HFFc6 (cell line): ENCODE measurements at regions not wholly inside any gene's neighbourhood (a gene's known extent, or its start where the extent isn't known, plus 50 kb on each side); places are given as distances from the start of the nearest gene placed in this dataset.

Source experiments
- DNase-seq: peaks from one replicate; pipeline ENCODE4 v3.0.0-alpha.2; 2018
- H3K27ac Mint-ChIP-seq: 2 replicates; pipeline ENCODE4 v1.8.0; 2020; ENCODE audit warnings: mild to moderate bottlenecking, mixed read lengths
- H3K27me3 Mint-ChIP-seq: 2 replicates; pipeline ENCODE4 v1.8.0; 2021; ENCODE audit warnings: mild to moderate bottlenecking, moderate library complexity, mixed read lengths; ENCODE audit not compliant: insufficient read depth
- H3K36me3 Mint-ChIP-seq: 2 replicates; pipeline ENCODE4 v1.8.0; 2021; ENCODE audit warnings: low read depth, mixed read lengths
- H3K4me1 Mint-ChIP-seq: 2 replicates; pipeline ENCODE4 v1.8.0; 2020; ENCODE audit warnings: low read depth, mixed read lengths
- H3K4me3 Mint-ChIP-seq: 2 replicates; pipeline ENCODE4 v1.8.0; 2020; ENCODE audit warnings: mild to moderate bottlenecking, moderate library complexity, mixed read lengths
- H3K9me3 Mint-ChIP-seq: 2 replicates; pipeline ENCODE4 v1.8.0; 2020; ENCODE audit warnings: mild to moderate bottlenecking, mixed read lengths
- TF ChIP-seq, protein P1 (sequence below): fragments of 200-600 bp; sonication (generic); IDR thresholded peaks from 2 replicates; pipeline ENCODE4 v1.5.0; 2021; ENCODE audit warnings: antibody characterized with exemption, mild to moderate bottlenecking

DNA sequence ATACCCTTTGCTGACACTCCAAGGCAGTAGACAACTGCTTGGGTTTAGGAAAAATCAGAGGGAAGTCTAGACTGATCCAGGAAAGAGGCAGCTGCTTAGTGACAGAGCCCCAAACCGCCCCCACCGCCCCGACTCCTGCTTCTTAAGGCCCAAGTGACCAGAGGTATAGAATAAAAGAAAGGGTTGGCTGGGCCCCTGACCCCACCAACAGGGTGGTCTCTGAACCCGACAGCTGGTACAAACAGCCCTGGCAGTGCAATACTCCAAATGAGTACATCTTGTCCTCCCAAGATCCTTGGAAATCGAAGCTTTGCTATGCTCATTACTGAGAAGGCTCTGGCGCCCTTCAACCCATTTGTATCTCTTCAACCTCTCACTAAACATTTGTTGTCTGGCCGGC, 60.6 kb downstream of the PABIR2 start:
- Mint-ChIP-seq H3K27me3 (no peaks in the 10 kb centered on the region), H3K9me3 (no peaks in the 10 kb centered on the region), H3K36me3 (no peaks in the 10 kb centered on the region), H3K4me1 (peaks cover 39% of the 10 kb centered on the region), H3K4me3 (no peak overlapping the region), H3K27ac (no peak overlapping the region)
- no peak for DNase-seq
- TF ChIP-seq, protein P1, sequence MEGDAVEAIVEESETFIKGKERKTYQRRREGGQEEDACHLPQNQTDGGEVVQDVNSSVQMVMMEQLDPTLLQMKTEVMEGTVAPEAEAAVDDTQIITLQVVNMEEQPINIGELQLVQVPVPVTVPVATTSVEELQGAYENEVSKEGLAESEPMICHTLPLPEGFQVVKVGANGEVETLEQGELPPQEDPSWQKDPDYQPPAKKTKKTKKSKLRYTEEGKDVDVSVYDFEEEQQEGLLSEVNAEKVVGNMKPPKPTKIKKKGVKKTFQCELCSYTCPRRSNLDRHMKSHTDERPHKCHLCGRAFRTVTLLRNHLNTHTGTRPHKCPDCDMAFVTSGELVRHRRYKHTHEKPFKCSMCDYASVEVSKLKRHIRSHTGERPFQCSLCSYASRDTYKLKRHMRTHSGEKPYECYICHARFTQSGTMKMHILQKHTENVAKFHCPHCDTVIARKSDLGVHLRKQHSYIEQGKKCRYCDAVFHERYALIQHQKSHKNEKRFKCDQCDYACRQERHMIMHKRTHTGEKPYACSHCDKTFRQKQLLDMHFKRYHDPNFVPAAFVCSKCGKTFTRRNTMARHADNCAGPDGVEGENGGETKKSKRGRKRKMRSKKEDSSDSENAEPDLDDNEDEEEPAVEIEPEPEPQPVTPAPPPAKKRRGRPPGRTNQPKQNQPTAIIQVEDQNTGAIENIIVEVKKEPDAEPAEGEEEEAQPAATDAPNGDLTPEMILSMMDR = no peak

DNA sequence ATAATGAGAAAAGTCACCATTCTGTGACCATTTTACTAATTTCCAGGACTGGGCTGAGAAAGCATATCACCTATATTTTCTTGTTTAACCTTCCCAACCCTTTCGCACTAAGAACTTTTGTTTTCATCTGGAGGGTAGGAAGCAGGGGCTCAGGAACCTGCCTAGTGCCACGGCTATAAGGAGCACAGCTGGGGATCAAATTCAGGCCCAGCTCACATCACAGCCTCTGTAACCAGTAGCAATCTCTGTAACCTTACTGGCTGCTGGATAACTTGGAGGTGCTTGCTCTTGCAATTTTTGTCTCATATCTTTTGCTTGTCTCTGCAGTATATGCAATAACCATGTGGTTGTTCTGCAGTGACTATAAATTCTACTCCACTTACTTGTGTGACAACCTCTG, 62.0 kb downstream of the PABIR2 start:
- no peak for DNase-seq
- Mint-ChIP-seq H3K4me1 (peaks cover 39% of the 10 kb centered on the region), H3K27me3 (no peaks in the 10 kb centered on the region), H3K36me3 (no peaks in the 10 kb centered on the region), H3K9me3 (no peaks in the 10 kb centered on the region), H3K27ac (no peak overlapping the region), H3K4me3 (no peak overlapping the region)
- TF ChIP-seq, protein P1 = no peak

DNA sequence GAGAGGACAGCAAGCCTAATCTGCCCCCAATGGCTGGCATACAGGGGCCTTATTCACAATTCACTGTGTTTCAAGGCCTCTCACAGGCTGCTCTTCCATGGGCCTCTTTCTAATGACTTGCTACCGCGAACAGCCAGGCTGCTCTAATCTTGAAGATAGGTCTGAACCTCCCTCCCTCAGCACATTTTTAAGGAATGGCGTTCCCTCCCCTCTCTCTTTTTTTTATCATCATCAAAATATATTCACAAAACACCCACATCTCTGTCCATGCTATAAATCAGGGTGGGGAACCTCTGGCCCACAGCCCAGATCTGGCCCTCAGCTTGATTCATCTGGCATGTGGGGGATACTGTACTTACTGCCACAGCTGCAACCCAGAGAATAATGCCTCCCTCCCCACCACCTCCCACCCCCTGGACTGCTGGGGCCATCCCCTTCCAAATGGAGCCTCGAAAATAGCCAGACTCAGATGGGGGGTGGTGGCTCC, 62.5 kb downstream of the PABIR2 start:
- no peak for DNase-seq
- Mint-ChIP-seq H3K27me3 (no peaks in the 10 kb centered on the region), H3K27ac (peak overlapping the region; percentile 52), H3K4me1 (peaks cover 39% of the 10 kb centered on the region), H3K4me3 (no peak overlapping the region), H3K36me3 (no peaks in the 10 kb centered on the region), H3K9me3 (no peaks in the 10 kb centered on the region)
- TF ChIP-seq, protein P1 = no peak

DNA sequence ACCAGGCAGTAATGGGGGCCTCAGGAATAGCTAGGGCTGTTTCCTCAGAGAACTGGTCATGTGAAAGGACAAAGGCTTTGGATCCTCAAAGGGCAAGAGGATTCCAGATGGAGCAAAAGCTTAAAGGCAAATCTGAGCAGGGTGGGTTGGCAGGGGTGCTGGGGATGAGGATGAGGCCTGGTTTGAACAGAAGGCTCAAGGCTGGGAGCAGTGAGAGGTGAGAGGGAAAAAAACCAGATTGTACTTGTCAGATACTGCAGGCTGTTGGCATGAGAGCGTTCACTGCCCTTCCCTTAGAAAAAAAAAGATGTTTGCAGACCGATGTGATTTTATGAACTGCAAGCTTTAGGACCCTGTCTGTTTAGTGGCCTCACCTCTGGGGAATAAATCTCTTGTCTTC, 63.4 kb downstream of the PABIR2 start:
- no peak for DNase-seq
- H3K36me3 Mint-ChIP-seq = no peaks in the 10 kb centered on the region
- no peaks in the 10 kb centered on the region for H3K27me3 Mint-ChIP-seq
- no peak overlapping the region for H3K27ac Mint-ChIP-seq
- H3K4me3 Mint-ChIP-seq = no peak overlapping the region
- no peaks in the 10 kb centered on the region for H3K9me3 Mint-ChIP-seq
- TF ChIP-seq, protein P1 = no peak
- H3K4me1 Mint-ChIP-seq = peaks cover 39% of the 10 kb centered on the region

DNA sequence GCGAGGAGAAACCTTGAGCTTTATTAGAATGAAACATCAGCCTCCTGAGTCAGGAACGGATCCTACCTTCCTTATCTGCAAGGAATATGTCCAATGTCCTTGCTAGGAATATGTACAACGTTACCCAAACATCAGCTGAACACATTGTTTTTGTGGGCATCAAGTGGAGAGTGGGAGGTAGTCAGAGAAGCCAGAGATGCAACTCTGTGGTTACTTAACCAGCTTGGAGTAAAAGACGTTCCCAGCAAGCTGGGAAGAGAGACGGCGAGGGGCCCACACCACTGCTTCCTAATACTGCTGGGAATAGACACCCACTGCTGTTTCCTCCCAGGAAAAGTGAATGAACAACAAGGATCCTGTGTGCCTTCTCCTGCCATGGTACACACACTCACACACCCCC, 64.3 kb downstream of the PABIR2 start:
- peaks cover 40% of the 10 kb centered on the region for H3K4me1 Mint-ChIP-seq
- no peak overlapping the region for H3K27ac Mint-ChIP-seq
- TF ChIP-seq, protein P1 = no peak
- no peaks in the 10 kb centered on the region for H3K9me3 Mint-ChIP-seq
- no peaks in the 10 kb centered on the region for H3K27me3 Mint-ChIP-seq
- H3K36me3 Mint-ChIP-seq = no peaks in the 10 kb centered on the region
- DNase-seq = no peak
- H3K4me3 Mint-ChIP-seq = no peak overlapping the region

DNA sequence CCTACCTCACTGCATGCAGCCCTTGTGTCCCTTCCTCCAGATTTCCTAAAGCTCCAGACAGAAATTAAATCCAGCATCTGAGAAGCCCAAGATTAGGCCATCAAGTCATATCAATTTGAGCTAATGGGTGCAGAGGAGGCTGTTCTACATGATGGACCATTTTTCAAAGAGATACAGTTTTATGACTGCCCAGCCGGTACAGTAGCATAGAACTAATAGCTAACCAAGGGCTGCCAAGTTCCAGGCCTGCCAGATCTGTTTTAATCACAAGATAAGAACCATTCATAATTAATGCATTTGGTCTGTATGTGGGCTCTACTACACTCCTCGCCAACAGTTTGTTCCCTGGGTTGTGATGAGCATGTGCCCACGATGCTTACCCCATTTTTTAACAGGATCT, 64.9 kb downstream of the PABIR2 start:
- Mint-ChIP-seq H3K36me3 (no peaks in the 10 kb centered on the region), H3K27me3 (no peaks in the 10 kb centered on the region), H3K9me3 (no peaks in the 10 kb centered on the region), H3K4me3 (no peak overlapping the region), H3K4me1 (peaks cover 39% of the 10 kb centered on the region), H3K27ac (no peak overlapping the region)
- DNase-seq = no peak
- TF ChIP-seq, protein P1 = no peak
